ENCODE measurements at regions not wholly inside any gene's neighbourhood (a gene's known extent, or its start where the extent isn't known, plus 50 kb on each side); places are given as distances from the start of the nearest gene placed in this dataset.

DNA sequence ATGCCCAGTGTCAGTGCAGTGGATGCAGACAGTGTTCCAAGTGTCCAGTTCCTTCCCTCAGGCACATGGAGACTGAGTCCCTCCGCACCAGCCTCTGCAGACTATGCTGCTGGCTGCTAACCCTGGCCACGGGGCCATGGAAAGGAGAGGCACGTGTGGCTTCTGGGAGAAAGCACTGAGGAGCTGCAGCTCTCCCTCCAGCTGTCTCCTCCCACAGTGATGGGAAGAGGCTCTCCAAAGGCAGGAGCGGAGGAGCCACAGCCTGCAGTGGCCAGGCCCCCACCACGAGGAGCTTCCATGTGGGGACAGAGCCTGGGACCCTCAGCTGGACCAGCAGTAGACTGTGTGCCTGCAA is 141.1 kb downstream of the NDUFA10 start:
- TF ChIP-seq, protein P1, sequence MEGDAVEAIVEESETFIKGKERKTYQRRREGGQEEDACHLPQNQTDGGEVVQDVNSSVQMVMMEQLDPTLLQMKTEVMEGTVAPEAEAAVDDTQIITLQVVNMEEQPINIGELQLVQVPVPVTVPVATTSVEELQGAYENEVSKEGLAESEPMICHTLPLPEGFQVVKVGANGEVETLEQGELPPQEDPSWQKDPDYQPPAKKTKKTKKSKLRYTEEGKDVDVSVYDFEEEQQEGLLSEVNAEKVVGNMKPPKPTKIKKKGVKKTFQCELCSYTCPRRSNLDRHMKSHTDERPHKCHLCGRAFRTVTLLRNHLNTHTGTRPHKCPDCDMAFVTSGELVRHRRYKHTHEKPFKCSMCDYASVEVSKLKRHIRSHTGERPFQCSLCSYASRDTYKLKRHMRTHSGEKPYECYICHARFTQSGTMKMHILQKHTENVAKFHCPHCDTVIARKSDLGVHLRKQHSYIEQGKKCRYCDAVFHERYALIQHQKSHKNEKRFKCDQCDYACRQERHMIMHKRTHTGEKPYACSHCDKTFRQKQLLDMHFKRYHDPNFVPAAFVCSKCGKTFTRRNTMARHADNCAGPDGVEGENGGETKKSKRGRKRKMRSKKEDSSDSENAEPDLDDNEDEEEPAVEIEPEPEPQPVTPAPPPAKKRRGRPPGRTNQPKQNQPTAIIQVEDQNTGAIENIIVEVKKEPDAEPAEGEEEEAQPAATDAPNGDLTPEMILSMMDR (IDR thresholded peaks at IDR 0.05) = no peak
- no peak for TF ChIP-seq POLR2A (IDR thresholded peaks at IDR 0.05)
